ENCODE measurements at regions not wholly inside any gene's neighbourhood (a gene's known extent, or its start where the extent isn't known, plus 50 kb on each side); places are given as distances from the start of the nearest gene placed in this dataset.
"Not testable (repeated sequence)": the region's sequence is repeated elsewhere in the genome, so short reads cannot be mapped to it uniquely, and the experiment has no call there.

DNA sequence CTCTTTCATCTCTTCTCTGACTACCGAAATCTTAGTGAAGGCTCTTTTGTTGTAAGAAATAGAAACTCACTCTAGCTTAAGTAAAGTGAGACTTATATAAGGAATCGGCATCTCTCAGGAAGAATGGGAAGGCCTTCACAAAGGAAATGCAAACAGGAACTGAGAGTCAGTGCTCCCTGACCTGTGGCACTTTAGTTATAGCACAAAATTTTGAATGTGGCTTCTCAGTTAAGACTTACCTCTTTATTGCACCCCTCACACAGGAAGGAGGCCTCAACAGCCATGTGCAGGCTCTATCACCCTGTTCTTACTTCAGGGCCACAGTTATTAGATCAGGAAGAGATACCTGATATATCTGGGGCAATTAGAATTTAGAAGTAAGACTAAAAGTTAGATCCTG lies 224.7 kb upstream of the EGLN3 start:
- DNase-seq (ENCODE audit: low read depth in 2 of 2): no peak

DNA sequence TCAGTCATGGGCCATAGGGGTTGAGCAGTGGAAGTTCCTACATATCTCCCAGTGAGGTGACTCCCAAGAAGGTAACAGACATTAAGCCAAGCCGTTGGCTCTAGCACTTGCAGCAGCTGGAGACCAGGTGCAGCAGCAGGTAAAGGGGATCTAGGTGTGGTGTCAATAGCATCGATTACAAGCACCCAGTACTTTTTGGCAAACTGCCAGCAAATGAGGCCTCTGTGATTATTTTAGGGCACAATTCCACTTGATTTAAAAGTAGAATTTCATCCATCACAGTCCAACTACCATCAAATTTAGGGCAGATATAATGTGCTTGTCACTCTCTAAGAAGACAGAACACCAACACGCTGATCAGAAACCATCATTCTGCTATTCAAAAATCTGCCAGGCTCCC lies 224.1 kb upstream of the EGLN3 start:
- DNase-seq (ENCODE audit: low read depth in 2 of 2): no peak

DNA sequence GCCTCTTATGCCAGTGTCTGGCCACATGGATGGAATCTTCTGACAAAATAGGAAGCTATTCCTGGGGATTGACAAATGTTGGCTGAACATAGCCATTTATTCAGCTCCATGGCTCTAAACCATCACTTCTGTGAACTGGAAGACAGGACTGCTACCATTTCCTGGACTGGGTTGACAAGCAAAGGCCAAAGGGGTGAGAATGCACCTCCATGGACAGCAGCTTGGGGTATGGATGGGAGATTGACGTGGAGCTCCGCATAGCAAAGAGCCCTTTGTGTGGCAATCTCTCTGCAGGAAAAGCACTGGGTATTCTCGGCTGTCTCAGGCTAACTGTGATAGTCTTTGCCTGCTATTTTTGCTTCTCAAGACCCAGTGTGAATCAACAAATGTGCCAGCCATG lies 223.0 kb upstream of the EGLN3 start:
- no peak for DNase-seq (ENCODE audit: low read depth in 2 of 2)

DNA sequence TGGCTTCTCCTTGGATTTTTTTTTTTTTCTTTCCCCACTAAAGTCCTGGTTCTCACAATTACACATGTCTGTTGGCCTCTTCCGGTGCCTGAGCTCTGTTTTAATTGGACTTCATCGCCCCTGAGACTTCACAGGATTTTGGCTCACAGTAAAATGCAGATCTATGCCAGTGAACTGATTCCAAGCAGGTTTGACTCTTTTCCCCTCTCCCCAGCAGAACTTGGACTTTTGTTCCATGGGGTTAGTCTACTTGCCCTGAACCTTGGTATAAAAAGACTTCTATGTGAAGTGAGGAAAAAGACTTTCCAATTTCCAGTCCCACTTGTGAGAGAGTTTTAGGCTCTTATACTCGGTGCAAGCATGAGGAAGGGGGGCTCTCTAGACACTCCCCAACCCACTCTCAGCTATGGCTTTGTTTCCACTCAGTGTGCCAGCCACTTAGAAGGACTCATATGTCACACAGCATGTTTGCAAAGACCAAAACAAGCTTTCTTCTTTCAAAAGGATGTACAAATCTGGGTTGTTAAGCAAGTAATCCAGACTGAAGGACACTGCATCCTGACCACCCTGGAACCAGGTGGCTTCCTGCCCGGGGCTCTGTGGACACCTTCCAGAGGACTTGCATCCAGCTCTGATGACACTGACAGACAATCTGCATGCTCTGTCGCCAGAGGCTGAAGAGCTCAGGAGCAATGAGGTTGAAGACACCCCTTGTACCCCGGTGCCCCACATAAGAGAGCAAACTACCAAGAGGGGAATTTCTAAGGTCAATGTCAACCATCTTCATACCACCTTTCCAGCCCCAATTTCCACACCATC lies 221.9 kb upstream of the EGLN3 start:
- DNase-seq (ENCODE audit: low read depth in 2 of 2): no peak

- no peak for DNase-seq (ENCODE audit: low read depth in 2 of 2)
Measured at GRCh38 chr14:34172173-34172451, 221.2 kb upstream of the EGLN3 start.

- no peak for DNase-seq (ENCODE audit: low read depth in 2 of 2)
Measured at GRCh38 chr14:34171431-34172172, 220.7 kb upstream of the EGLN3 start.

GRCh38 chr14:34170882-34171281 lies 220.0 kb upstream of the EGLN3 start:
- DNase-seq (ENCODE audit: low read depth in 2 of 2): no peak

DNA sequence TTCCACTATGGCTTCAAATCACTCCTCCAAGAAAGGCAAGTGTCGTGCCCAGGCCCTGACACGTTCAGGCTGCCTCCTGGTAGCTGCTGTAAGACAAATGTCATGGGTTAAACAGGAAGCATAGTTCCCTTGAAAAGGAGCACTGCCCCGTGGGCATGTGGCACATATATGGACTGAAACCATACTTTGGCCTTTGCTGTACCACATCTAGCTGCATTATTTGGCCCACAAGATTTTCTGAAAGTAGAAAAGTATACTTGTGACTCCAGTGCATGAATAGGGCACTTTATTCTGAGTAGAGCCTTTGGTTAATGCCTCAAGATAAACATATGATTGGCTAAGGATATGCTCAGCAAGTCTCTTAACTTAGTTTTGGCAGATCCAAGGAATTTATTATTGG lies 218.7 kb upstream of the EGLN3 start:
- DNase-seq (ENCODE audit: low read depth in 2 of 2): no peak

- no peak for DNase-seq (ENCODE audit: low read depth in 2 of 2)
Measured at GRCh38 chr14:34168656-34169055, 217.8 kb upstream of the EGLN3 start.

GRCh38 chr14:34165847-34166350 lies 215.0 kb upstream of the EGLN3 start:
- no peak for DNase-seq (ENCODE audit: low read depth in 2 of 2)

- no peak for DNase-seq (ENCODE audit: low read depth in 2 of 2)
Measured at GRCh38 chr14:34164162-34164864, 213.4 kb upstream of the EGLN3 start.

GRCh38 chr14:34161351-34162082 lies 210.6 kb upstream of the EGLN3 start:
- DNase-seq (ENCODE audit: low read depth in 2 of 2): no peak

DNA sequence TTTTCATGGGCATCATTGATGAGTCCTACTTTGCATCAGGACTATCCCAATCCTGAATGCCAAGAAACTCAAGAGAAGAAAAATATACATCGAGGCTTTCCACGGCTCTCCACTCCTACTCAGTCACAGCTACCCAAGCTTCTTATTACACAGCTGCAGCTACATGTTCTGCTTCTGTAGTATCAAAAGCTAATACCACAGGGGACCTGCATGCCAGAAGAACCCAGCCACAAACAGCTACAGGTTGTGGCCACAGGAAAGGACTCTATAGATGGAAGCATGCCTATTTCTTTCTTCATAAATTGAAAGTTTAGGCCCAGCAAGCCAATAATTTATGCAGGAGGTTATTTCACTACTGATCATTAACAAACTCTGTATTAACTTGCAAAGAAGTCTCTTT lies 209.7 kb upstream of the EGLN3 start:
- no peak for DNase-seq (ENCODE audit: low read depth in 2 of 2)

GRCh38 chr14:34157651-34158050 lies 206.8 kb upstream of the EGLN3 start:
- DNase-seq (ENCODE audit: low read depth in 2 of 2): no peak

- DNase-seq (ENCODE audit: low read depth in 2 of 2): no peak
Measured at GRCh38 chr14:34147461-34147860, 196.6 kb upstream of the EGLN3 start.

GRCh38 chr14:34140127-34140526 lies 189.3 kb upstream of the EGLN3 start:
- not testable (repeated sequence) for DNase-seq (ENCODE audit: low read depth in 2 of 2)

GRCh38 chr14:34139160-34140121 lies 188.6 kb upstream of the EGLN3 start:
- not testable (repeated sequence) for DNase-seq (ENCODE audit: low read depth in 2 of 2)

GRCh38 chr14:34138175-34138574 lies 187.3 kb upstream of the EGLN3 start:
- DNase-seq (ENCODE audit: low read depth in 2 of 2): no peak

GRCh38 chr14:34137001-34137745 lies 186.3 kb upstream of the EGLN3 start:
- DNase-seq (ENCODE audit: low read depth in 2 of 2): no peak

GRCh38 chr14:34135492-34135891 lies 184.6 kb upstream of the EGLN3 start:
- DNase-seq (ENCODE audit: low read depth in 2 of 2): no peak

Data from stimulated activated CD8-positive, alpha-beta memory T cell treated with anti-CD3 and anti-CD28 coated beads, Interleukin-7, amount 100 ng/mL, for 1 hour (primary cell).